Myocyte (in vitro differentiated cells): ENCODE measurements at regions not wholly inside any gene's neighbourhood (a gene's known extent, or its start where the extent isn't known, plus 50 kb on each side); places are given as distances from the start of the nearest gene placed in this dataset.
"Not testable (repeated sequence)": the region's sequence is repeated elsewhere in the genome, so short reads cannot be mapped to it uniquely, and the experiment has no call there.

Source experiments
- DNase-seq: peaks from one replicate; pipeline ENCODE4 v3.0.0-alpha.2; 2012; ENCODE audit warnings: low read depth

- not testable (repeated sequence) for DNase-seq
These were observed 1057.5 kb upstream of the USP9Y start for GRCh38 chrY:11643549-11643948.

GRCh38 chrY:11668221-11668620, 1032.8 kb upstream of the USP9Y start:
- peak; percentile 0 for DNase-seq
